Peyer's patch (tissue), 4 donors: ENCODE measurements at regions not wholly inside any gene's neighbourhood (a gene's known extent, or its start where the extent isn't known, plus 50 kb on each side); places are given as distances from the start of the nearest gene placed in this dataset.

Experiments used
- CTCF ChIP-seq, 6 experiments: fragments of 450-650 bp in 4 of 6; fragments of 200-600 bp in 2 of 6; sonication (generic) in 1 of 6; IDR thresholded peaks; one replicate each; pipeline ENCODE4 v1.5.1; 2017 to 2019; ENCODE audit warnings: antibody characterized with exemption in 6 of 6, mild to moderate bottlenecking in 3 of 6, moderate library complexity in 1 of 6
- POLR2A ChIP-seq, 2 donors: fragments of 450-650 bp; IDR thresholded peaks; one replicate each; pipeline ENCODE4 v1.5.1; 2017; ENCODE audit warnings: antibody characterized with exemption in 2 of 2, mild to moderate bottlenecking in 2 of 2, moderate library complexity in 2 of 2

GRCh38 chr12:73951956-73952703 is 585.5 kb upstream of the ATXN7L3B start:
- TF ChIP-seq CTCF (IDR thresholded peaks at IDR 0.05) (no peak), POLR2A (IDR thresholded peaks at IDR 0.05) (no peak)
